Right lobe of liver (tissue), 6 donors: ENCODE measurements at regions not wholly inside any gene's neighbourhood (a gene's known extent, or its start where the extent isn't known, plus 50 kb on each side); places are given as distances from the start of the nearest gene placed in this dataset.
A peak's percentile ranks its signal among the peaks of the same experiment; 100 is the strongest.

Experiments used
- ATAC-seq, 4 donors: fragments of 200-7000 bp; cut with Tn5 transposase; one replicate each; pipeline ENCODE4 v1.9.1; 2020; ENCODE audit warnings: mild to moderate bottlenecking in 4 of 4, moderate library complexity in 4 of 4
- DNase-seq, 3 donors: peaks; one replicate each; pipeline ENCODE4 v3.0.0-alpha.2; 2020
- H3K27ac ChIP-seq, 3 donors: fragments of 200-600 bp; one replicate each; pipeline ENCODE4 v1.8.0; 2022
- H3K27me3 ChIP-seq, 2 donors: fragments of 200-600 bp; one replicate each; pipeline ENCODE4 v1.8.0; 2022
- H3K36me3 ChIP-seq, 4 donors: fragments of 200-600 bp; sonication (generic) in 1 of 4; one replicate each; pipeline versions ENCODE4 v1.5.1 to v1.8.0; 2017 to 2022; ENCODE audit warnings: control low read depth in 1 of 4
- H3K4me1 ChIP-seq, 4 donors: fragments of 200-600 bp; sonication (generic) in 1 of 4; one replicate each; pipeline versions ENCODE4 v1.5.1 to v1.8.0; 2017 to 2022; ENCODE audit warnings: control low read depth in 1 of 4
- H3K4me3 ChIP-seq, 3 donors: fragments of 200-600 bp; one replicate each; pipeline ENCODE4 v1.8.0; 2022
- H3K9me3 ChIP-seq, 4 donors: fragments of 200-600 bp; sonication (generic) in 1 of 4; one replicate each; pipeline versions ENCODE4 v1.5.1 to v1.8.0; 2017 to 2022; ENCODE audit warnings: control low read depth in 1 of 4
- CTCF ChIP-seq, 4 donors: fragments of 200-600 bp in 3 of 4; fragments of 450-650 bp in 1 of 4; IDR thresholded peaks; one replicate each; pipeline versions ENCODE4 v1.5.1 to v1.8.0; 2016 to 2022; ENCODE audit warnings: antibody characterized with exemption in 4 of 4, mild to moderate bottlenecking in 2 of 4
- POLR2A ChIP-seq: fragments of 450-650 bp; IDR thresholded peaks from one replicate; pipeline ENCODE4 v1.6.1; 2017; ENCODE audit warnings: antibody characterized with exemption, mild to moderate bottlenecking
- WGBS: methylation state at CpG from one replicate; pipeline ENCODE4 v1.1.6; 2018; ENCODE audit warnings: low coverage, low lambda C conversion rate; ENCODE audit not compliant: insufficient coverage; ENCODE audit errors: missing lambda C conversion rate; 5-methylcytosine and 5-hydroxymethylcytosine counted together
- intact Hi-C, 2 donors: fragments of 100-400 bp; cut with DNase I; formaldehyde crosslinking; loops; one replicate each; pipeline versions ENCODE4 v1.11.2 to v1.14.1; 2022
- donor health status: DM: no; HTN: yes; CAD: no.
- donor health status: DM: no; HTN: no; CAD: no.
- donor health status: DM: no; HTN: no; CAD: no.
- donor health status: DM: no; HTN: yes; CAD: no.
- donor health status: DM: no; HTN: yes; CAD: no.

- ATAC-seq, result peak in 2 of 4 donors; percentile 44 to 59
Measured at GRCh38 chr10:46229144-46229563, 57.6 kb upstream of the ANTXRL start.

GRCh38 chr10:46230615-46231014 is 56.2 kb upstream of the ANTXRL start:
- no peak for DNase-seq
- Histone ChIP-seq H3K27me3 (no peaks in the 10 kb centered on the region), H3K27ac (no peak overlapping the region), H3K9me3 (no peaks in the 10 kb centered on the region), H3K4me1 (no peaks in the 10 kb centered on the region), H3K36me3 (no peaks in the 10 kb centered on the region), H3K4me3 (no peak overlapping the region)
- TF ChIP-seq CTCF (IDR thresholded peaks at IDR 0.05) (no peak), POLR2A (no peak)
- intact Hi-C loops, result no loop called here
- no peak for ATAC-seq
- WGBS, result 85% methylated on average over 5 of the region's 5 CpGs

More at GRCh38 chr10:46229144-46229563, 57.6 kb upstream of the ANTXRL start:
- no peak overlapping the region for H3K27ac ChIP-seq
- no peaks in the 10 kb centered on the region for H3K9me3 ChIP-seq
- no peaks in the 10 kb centered on the region for H3K4me1 ChIP-seq
- no peak overlapping the region for H3K4me3 ChIP-seq
- H3K36me3 ChIP-seq, result no peaks in the 10 kb centered on the region
- WGBS, result 27% methylated on average over 2 of the region's 3 CpGs
- intact Hi-C loops, result no loop called here
- DNase-seq, result peak in 1 of 3 donors; percentile 45
- no peak for TF ChIP-seq POLR2A
- peak; percentile 34 to 67 (median 42) for TF ChIP-seq CTCF (IDR thresholded peaks at IDR 0.05)
- no peaks in the 10 kb centered on the region for H3K27me3 ChIP-seq

- 67% methylated on average over 1 of the region's 1 CpG for WGBS
- Histone ChIP-seq H3K27me3 (no peaks in the 10 kb centered on the region), H3K4me3 (no peak overlapping the region), H3K4me1 (no peaks in the 10 kb centered on the region), H3K36me3 (no peaks in the 10 kb centered on the region), H3K9me3 (no peaks in the 10 kb centered on the region), H3K27ac (no peak overlapping the region)
- intact Hi-C loops, result no loop called here
- DNase-seq (peak in 1 of 3 donors; percentile 37), ATAC-seq (no peak)
- TF ChIP-seq CTCF (IDR thresholded peaks at IDR 0.05) (no peak), POLR2A (no peak)
Measured at GRCh38 chr10:46231087-46231486, 55.7 kb upstream of the ANTXRL start.

- H3K4me1 ChIP-seq, result no peaks in the 10 kb centered on the region
- WGBS, result 100% methylated on average over 1 of the region's 2 CpGs
- DNase-seq, result peak in 1 of 3 donors; percentile 40
Measured at GRCh38 chr10:46232084-46232483, 54.7 kb upstream of the ANTXRL start.

More at GRCh38 chr10:46232084-46232483, 54.7 kb upstream of the ANTXRL start:
- intact Hi-C loops, result no loop called here
- Histone ChIP-seq H3K4me3 (no peak overlapping the region), H3K9me3 (no peaks in the 10 kb centered on the region), H3K27ac (no peak overlapping the region), H3K27me3 (no peaks in the 10 kb centered on the region), H3K36me3 (no peaks in the 10 kb centered on the region)
- no peak for ATAC-seq
- TF ChIP-seq POLR2A (no peak), CTCF (IDR thresholded peaks at IDR 0.05) (no peak)
